Inferior parietal cortex (tissue), 1 donor: ENCODE measurements at regions not wholly inside any gene's neighbourhood (a gene's known extent, or its start where the extent isn't known, plus 50 kb on each side); places are given as distances from the start of the nearest gene placed in this dataset.

ENCODE experiments used
- DNase-seq: peaks from one replicate; pipeline ENCODE4 v3.0.0-alpha.2; 2016; ENCODE audit errors: extremely low spot score

DNA sequence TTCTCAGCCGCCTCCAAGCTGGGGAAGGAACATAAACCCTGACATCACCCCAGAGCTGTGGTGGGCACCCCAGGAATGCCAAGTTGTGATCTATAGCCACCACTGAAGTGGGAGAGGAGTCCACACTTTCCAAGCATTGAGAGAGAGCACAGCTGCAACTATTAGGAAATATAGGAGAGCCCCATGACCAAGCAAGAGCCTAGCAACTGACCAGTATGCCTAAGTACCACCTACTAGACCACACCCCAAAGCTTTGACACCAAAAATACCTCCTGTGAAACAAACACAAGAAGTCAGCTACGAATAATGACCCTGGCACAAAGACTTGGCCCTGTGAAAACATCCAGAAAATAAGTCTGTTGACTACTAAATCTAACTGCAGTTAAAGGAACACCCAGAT, 804.1 kb upstream of the IGFBP3 start:
- no peak for DNase-seq

GRCh38 chr7:46723742-46724141, 802.7 kb upstream of the IGFBP3 start:
- DNase-seq = no peak

- DNase-seq = no peak
Measured at GRCh38 chr7:46723003-46723402, 801.9 kb upstream of the IGFBP3 start.

- DNase-seq = no peak
Measured at GRCh38 chr7:46720761-46721160, 799.7 kb upstream of the IGFBP3 start.

DNA sequence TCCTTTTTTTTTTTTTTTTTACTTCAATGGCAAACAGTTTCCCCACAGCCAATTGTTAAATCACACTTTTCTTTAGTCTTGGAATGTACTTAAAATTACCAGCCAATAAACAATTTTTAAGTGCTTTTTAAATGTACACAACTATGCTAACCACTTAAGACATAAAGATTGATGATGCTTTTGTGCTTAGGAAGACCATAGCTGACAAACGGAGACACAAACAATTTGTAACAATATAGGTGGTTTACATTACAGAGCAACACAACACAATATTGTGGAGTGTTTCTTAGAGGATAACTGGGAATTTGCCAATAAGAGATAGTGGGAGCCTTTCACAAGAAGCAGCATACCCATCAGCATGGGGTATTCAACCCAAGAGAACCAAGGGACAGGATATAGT, 798.5 kb upstream of the IGFBP3 start:
- no peak for DNase-seq

DNA sequence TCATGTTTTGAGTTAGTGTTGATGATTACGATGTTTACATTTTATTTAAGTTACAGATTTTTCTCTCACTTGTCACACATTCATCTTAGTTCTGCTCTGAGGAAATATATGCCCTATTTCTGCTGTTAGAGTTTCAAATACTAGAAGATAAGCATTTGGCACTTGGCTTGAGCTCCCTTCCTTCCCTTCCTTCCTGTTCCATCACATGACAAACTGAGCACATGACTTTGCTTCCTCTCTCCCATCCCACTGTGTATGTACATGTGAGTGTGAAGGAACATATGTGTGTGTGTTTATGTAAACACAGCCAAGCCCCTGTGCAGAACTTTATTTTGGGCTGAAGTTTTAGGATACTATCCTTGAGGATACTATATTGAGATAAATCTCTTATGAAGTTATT, 795.9 kb upstream of the IGFBP3 start:
- no peak for DNase-seq

GRCh38 chr7:46715579-46715978, 794.5 kb upstream of the IGFBP3 start:
- no peak for DNase-seq

DNA sequence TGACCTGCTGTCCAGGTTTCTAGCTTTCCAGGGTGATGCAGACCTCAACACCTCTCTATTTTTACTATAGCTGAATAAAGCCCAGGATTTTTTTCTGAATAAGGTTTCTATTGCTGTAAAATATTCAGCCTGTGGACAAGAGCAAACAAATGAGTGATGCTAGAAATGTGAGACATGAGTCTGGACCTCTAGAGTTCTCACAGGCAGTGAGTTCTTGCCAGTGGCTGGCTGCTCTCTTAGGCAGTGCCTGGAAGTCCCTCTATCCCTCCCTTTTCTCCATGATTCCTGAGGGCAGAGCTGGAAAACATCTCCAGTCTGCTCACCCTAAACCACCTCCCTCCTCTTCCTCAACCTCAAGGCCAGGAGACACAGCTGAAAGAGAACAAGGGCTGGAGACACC, 793.8 kb upstream of the IGFBP3 start:
- DNase-seq = no peak

- no peak for DNase-seq
Measured at GRCh38 chr7:46713868-46714596, 793.0 kb upstream of the IGFBP3 start.

DNA sequence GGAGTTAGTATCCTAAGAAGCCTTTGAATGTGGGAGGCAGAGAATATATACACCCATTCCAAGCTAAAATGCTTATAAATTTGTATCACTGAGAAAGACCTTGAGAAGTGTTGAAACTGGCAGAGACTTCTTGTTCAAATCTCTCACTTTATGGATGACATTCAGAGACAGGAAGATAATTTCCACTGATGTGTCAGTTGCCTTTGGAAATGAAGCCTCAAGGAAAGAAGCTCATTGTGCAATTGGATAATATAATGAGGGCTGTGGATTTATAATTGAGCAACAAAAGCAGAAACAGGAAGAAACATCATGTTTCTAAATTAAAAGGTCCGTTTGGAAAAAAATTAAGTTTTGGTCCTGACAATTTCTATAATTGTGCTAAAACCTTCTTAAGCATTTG, 789.9 kb upstream of the IGFBP3 start:
- DNase-seq = no peak

- no peak for DNase-seq
Measured at GRCh38 chr7:46707973-46708372, 786.9 kb upstream of the IGFBP3 start.

DNA sequence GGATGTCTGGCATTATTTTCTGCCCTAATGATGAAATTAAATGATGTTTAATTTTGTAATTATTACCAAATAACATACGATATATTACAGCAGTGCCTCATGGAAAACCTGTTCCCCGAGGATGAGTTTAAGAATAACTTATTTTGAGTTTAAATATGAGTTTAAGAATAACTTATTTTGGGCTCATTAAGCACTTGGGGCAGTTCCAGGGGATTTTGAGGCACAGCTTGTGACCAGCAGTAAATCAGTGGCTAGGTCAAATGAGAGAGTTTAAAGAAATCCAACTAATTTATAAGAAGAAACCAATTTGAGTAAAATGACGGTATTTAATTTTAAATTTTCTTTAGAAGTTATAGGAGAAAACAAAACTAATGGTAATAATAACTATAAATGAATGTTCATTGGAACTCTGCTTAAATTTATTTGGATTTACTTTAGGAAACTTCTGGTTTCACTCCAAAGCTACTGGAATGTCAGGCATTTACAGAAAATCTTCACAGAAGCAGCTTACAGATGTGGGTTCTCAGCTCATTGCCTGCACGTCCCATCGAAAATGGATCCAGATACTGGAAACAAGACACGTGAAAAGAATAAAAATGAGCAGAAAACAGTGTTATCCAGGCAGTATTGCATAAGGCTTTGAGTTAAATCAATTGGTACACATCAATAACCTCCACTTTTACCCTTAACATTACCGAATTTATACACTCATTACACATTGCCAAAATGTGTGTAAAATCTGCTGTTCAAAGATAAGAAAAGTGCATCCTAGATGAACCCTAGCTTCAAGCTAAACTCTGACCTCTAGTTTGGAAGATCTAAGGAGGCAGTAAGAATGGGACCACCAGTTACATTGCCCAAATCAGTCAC, 784.5 kb upstream of the IGFBP3 start:
- no peak for DNase-seq

DNA sequence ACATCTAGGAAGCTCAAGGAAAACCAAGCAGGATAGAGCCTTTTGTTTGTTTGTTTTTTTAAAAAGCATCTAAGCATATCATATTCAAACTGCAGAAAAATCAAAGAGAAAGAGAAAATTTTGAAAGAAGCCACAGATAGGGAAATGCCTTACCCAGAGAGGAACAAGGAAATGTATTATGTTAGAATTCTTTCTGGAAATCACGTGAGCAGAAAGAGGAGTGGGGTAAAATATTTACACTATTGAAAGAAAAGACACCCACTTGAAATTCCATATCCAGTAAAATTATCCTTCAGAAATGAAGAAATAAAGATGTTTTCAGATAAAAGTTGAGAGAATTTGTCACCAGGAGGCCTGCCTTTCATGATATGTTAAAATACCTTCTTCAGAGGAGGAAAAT, 775.7 kb upstream of the IGFBP3 start:
- no peak for DNase-seq

DNA sequence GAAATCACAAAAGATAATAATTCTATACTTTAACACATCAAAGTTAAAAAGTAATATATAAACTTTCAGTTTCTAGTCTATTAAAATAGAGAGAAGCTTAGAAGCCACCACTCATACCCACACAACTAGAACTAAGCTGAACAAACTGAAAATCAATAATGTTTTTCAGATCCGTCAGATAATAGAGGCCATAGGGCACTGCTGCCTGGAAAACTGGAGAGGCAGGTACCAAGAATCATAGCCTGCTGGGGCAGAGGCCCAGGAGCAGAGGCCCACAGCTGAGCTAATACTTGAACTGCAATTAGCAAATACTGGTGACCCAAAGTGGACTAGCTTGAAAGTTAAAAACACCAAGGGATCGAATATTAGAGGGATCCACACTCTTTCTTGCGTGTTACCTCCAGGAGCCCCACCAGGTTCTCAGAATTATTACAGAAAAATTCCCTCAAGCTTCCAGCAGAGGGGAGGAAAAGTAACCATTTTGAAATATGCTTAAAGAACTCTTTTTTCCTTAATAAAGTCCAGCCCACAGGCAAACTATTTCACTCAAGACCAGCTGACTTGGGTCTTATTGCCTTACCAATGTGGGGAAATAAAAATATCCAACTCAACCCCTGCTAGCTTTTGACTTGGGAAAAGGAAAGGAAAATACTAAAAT, 774.1 kb upstream of the IGFBP3 start:
- DNase-seq = no peak

DNA sequence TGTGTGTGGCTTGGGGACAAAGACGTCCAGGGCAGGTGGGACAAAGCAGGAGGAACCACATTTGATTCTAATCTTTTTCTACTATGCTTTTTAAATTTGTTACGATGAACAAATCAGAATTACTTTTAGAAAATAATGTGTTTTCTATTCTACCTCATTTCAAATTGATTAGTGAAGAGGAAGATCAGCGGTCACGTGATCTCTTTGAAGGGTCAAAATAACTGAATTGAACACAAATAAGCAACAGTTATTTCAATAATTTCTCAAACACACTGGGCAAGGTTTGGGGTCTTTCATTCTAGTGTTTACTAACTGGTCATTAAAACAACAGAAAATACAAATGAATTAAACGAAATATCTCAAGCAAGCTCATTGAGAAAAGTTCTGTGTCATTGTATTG, 773.0 kb upstream of the IGFBP3 start:
- no peak for DNase-seq

- no peak for DNase-seq
Measured at GRCh38 chr7:46687203-46687602, 766.1 kb upstream of the IGFBP3 start.

GRCh38 chr7:46685051-46685450, 764.0 kb upstream of the IGFBP3 start:
- no peak for DNase-seq

DNA sequence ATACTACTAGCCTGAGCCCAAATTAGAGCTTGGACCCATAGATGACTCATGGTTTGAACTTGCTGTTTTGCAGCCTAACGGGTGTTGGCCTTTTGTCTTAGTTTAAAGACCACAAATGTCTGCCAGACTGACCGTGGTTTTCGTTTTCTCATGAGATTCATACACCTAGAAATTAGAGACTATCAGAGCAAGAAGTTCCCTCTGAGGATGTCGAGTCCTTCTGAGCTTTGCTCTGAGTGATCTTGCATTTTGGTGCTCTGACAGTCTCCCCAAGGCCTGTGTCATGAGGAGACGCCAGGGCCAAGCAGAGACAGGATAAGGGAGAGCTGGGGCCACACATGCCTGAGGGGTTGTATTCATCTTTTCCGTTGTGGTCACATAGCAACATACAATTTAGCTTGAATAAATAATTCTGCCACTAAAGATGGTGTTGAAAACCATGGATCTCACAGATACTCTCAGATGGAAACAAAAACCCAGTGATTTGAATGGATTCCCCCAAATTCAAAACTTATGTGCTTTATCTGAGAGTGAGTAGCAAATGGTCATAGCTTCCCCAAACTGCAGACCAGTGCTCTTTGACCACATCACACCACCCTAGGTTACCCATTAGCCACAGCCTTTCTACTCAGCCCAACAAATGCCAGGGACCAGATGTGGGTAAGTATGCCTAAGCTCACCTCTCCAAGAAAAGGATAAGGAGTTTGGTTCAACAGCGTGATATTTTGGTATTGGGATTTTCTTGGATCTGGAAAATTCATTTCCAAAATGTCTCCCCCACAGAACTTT, 762.0 kb upstream of the IGFBP3 start:
- no peak for DNase-seq

GRCh38 chr7:46681865-46682503, 760.9 kb upstream of the IGFBP3 start:
- no peak for DNase-seq

GRCh38 chr7:46680147-46680546, 759.1 kb upstream of the IGFBP3 start:
- DNase-seq = no peak

GRCh38 chr7:46679671-46680070, 758.6 kb upstream of the IGFBP3 start:
- no peak for DNase-seq
